Kidney capillary endothelial cell (primary cell): ENCODE measurements at regions not wholly inside any gene's neighbourhood (a gene's known extent, or its start where the extent isn't known, plus 50 kb on each side); places are given as distances from the start of the nearest gene placed in this dataset.
"Not testable (repeated sequence)": the region's sequence is repeated elsewhere in the genome, so short reads cannot be mapped to it uniquely, and the experiment has no call there.

Experiments used
- DNase-seq: peaks from one replicate; pipeline ENCODE4 v3.0.0-alpha.2; 2018; ENCODE audit warnings: low spot score

DNA sequence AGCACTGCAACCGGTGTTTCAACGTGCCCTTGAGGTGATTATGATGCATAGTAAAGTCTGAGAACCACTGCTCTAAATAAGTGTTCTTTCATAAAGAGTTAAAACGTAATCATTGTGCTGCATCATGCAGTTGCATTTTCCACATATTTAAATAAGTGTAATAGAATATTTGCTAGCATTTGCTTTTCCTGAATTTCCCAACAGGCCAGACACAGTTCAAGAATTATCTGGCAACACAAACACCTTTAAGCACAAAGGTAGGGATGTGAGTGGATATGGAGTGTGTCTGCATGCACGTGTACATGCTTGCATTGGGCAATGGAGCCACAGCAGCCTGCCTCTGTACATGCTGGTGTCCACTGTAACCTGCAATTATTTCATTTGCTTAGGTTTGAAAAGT lies 193.6 kb upstream of the PIK3R1 start:
- DNase-seq, result no peak

DNA sequence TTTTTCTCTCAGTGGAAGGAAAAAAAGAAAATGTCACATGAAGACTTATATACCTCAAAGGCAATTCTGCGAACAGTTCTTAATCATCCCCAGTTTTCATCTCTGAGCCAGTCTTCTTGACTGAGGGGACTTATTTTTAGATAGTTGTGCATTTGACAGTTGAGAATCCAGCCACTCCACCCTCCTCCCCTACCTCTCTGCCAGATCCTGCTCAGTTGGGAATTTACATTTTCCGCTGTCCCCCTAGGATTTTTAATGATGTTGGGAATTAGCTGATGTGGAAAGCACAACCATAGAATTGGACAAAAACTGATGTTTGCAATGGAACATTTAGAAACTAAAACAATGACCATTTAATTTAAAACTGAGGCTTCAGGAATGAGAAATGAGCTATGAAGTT lies 194.3 kb upstream of the PIK3R1 start:
- DNase-seq, result no peak

DNA sequence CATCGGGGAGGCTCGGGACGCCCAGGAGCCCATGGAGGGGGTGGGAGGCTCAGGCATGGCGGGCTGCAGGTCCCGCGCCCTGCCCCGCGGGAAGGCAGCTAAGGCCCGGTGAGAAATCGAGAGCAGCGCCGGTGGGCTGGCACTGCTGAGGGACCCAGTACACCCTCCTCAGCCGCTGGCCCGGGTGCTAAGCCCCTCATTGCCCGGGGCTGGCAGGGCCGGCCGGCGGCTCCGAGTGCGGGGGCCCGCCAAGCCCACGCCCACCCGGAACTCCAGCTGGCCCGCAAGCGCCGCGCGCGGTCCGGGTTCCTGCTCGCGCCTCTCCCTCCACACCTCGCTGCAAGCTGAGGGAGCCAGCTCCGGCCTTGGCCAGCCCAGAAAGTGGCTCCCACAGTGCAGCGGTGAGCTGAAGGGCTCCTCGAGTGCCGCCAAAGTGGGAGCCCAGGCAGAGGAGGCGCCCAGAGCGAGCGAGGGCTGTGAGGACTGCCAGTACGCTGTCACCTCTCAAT lies 195.0 kb upstream of the PIK3R1 start:
- not testable (repeated sequence) for DNase-seq

GRCh38 chr5:68015381-68016302 lies 199.9 kb upstream of the PIK3R1 start:
- DNase-seq, result no peak

DNA sequence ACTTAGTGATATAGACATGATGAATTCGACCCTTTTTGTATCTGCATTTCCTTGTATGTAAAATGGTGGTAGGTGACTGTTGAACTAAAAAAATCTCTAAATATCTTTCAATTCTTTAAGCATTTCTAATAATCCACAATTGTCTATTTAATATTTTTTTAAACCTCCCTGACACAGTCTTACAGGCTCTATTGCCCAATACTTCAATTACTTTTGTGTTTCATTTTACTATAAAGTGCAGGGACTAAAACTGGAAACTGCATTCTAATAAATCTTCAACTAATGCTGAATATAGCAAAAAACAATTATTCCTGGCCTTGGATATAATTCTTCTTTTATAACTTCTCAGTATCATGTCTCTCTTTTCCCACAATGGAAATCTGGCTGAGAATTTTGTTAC lies 202.7 kb upstream of the PIK3R1 start:
- no peak for DNase-seq

- DNase-seq, result peak; percentile 34
Measured at GRCh38 chr5:68012429-68012828, 203.1 kb upstream of the PIK3R1 start.

GRCh38 chr5:68011801-68012200 lies 203.8 kb upstream of the PIK3R1 start:
- no peak for DNase-seq

DNA sequence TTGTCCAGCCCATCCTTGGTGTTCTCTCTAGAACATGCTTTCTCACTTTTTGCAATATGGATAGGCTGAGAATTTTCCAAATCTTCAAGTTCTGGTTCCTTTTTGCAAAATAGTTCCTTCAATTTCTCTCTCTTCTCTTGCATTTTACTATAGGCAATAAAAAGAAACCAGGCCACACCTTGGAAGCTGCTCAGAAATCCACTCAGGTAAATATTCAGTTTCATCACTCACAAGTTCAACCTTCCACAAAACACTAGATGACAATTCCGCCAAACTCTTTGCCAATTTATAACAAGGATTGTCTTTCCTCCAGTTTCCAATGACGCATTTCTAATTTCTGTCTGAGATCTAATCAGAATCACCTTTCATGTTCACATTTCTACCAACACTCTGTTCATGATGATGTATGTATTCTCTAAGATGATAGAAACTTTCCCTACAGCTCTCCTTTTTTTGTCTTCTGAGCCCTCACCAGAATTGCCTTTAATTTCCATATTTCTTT lies 204.2 kb upstream of the PIK3R1 start:
- DNase-seq, result no peak

GRCh38 chr5:68010740-68011139 lies 204.8 kb upstream of the PIK3R1 start:
- no peak for DNase-seq

DNA sequence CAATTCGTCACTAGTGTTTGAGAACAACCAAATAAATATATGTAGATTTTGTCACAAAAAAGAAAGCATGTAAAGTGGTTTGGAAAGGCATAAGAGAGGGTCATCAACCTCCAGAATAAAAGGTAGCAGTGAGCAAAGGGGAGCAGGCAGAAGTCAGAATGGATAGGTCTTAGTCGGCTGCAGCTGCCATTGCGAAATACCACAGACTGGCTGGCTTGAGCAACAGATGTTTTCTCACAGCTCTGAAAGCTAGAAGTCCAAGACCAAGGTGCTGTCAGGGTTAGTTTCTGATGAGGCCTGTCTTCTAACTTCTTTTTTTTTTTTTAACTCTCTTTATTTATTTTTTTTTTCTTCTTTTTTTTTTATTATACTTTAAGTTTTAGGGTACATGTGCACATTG lies 208.1 kb upstream of the PIK3R1 start:
- DNase-seq, result no peak

DNA sequence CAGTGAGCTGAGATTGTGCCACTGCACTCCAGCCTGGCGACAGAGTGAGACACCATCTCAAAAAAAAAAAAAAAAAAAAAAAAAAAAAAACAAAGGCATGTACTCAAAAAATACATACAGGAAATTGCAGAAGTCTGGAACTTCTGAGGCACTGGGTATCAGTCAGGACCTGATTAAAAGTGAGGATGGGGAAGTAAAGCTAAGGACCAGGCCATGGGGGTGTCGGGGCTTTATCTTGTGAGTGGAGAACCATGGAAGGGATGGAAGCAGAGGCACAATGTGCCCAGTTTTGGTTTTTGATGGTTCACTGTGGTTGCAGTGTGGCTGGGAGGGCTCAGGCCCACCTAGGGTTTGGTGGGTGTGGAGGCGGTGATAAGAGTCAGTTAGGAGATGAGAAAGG lies 212.7 kb upstream of the PIK3R1 start:
- no peak for DNase-seq

- DNase-seq, result peak; percentile 62
Measured at GRCh38 chr5:68000805-68001204, 214.8 kb upstream of the PIK3R1 start.

GRCh38 chr5:67999391-67999790 lies 216.2 kb upstream of the PIK3R1 start:
- no peak for DNase-seq

DNA sequence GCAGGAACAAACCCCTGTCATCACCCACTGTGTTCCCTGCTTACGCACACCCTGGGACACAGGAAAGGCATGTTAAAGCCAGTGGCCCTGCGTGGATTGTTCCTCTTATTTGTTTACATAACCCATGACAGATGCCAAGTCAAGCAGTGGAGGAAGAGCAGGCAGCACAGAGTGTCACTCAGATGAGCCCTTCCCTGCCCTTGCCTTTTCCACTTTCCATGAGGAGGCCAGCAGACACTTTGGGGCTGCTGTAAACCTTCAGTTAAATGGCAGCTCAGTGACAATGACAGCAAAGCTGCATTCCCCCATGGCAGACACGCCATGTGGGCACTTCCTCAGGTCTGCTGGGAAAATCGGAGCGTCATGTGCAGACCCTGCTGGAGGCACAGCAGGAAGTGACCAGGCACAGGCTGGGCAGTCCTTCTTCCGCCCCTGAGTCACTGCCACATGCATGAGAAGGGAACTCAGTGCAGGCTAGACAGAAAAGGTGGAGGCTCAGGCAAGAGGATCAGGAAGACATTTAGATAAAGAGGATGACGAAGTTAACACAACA lies 216.8 kb upstream of the PIK3R1 start:
- peak; percentile 96 for DNase-seq

DNA sequence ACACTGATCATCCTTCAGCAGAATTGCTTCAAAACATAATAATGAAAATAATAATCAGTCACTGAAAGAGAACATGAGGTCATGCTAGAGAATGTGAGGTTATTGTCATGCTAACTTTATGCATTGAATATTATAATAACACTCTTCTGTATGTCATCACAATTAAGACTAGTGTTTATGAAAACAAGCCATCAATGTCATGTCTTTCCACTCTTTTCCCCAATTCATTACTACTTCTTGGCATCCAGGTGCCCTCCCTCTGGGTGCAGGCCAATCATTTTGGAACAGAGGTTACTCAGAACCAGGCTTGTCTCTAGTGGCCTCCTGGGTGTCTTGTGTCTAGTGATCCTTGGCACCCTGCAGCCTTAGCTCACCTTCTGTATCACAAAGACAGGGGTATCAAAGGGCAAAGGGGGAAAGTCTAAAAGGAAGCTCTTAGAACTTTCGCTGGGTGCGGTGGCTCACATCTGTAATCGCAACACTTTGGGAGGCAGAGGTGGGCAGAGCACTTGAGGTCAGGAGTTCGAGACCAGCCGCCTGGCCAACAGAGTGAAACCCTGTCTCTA lies 217.6 kb upstream of the PIK3R1 start:
- DNase-seq, result no peak

DNA sequence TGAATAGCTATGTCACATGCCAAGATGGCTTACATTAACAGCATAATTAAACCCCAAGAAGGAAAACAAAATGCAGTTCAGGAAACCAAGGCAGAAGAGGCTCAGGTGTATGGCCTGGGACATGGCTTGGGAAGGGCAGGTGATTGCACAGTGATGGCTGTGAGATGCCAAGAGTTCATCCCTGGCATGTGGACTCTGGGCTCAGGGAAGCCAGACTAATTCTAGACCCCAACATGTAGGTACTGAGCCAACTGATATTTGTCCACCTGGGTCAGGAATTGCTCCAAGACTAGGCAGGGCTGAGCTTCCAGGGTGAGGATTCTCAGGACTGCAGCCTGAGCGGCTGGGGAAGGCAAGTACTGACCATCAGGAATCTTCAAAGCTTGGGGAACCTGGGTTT lies 218.4 kb upstream of the PIK3R1 start:
- DNase-seq, result no peak

GRCh38 chr5:67996596-67996995 lies 219.0 kb upstream of the PIK3R1 start:
- no peak for DNase-seq

DNA sequence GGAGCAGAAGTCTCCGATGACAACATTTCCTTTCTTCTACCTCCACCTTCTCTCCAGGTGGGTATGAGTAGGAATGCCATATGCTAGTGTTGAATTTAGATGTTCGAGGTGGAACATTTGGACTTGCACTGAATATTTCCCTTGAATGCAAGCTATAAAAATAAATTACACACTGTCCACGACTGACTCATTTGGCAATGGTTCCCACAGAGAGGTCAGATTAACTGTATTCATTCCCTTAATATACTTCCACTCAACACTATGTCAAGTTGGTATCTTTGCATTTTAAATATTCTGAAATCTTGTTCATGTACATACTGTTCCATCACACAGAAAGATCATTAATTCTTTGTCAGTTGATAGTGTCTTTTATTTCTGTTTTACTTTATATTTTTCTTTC lies 222.6 kb upstream of the PIK3R1 start:
- no peak for DNase-seq

DNA sequence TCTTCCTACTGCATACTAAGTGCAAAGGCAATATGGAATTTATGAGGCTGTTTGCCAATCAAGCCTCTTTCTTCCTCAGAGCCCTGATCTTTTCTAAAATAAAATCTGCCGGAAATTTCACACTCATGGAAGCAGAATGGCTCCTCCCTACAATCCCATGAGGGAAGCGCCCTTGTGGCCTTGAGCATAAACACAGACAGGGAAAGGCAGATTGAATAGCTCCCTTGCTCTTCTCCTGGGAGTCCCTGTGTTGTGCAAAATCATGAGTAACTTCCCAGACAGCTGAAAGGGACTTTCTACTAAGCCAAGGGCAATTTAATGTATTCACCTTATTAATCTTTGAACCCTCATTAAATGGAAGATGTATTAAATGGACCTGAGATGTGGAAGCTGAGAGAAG lies 226.1 kb upstream of the PIK3R1 start:
- DNase-seq, result no peak

DNA sequence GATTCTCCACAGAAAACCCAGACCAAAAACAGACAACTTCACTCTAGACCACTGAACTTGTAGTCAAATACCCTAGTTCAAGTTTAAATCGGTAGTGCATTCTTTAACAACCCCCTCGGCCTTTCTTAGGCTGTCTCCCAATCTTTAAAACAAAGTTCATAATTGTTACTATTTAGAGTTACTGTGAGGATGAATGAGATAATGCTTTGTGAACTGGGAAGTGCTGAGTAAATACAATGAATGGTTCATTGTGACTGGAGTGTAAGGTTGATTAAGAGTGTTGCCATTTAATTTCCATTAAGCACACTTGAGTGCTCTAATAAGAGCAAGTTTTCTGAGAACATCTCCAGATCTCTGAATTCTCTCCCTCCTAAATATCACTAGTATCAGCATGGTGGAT lies 228.8 kb upstream of the PIK3R1 start:
- no peak for DNase-seq

GRCh38 chr5:67985686-67986387 lies 229.7 kb upstream of the PIK3R1 start:
- no peak for DNase-seq

DNA sequence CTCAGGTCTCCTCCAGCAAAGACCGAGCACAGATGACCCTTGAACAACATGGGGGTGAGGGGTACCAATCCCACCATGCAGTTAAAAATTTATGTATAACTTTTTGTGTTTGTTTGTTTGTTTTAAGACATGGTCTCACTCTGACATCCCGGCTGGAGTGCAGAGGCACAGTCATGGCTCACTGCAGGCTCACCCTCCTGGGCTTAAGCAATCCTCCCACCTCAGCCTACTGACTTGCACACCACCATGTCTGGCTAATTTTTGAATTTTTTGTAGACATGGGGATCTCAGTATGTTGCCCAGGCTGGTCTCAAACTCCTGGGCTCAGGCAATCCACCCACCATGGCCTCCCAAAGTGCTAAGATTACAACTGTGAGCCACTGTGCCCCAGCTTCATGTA lies 231.0 kb upstream of the PIK3R1 start:
- DNase-seq, result no peak
